HEK293 (cell line): ENCODE measurements at regions not wholly inside any gene's neighbourhood (a gene's known extent, or its start where the extent isn't known, plus 50 kb on each side); places are given as distances from the start of the nearest gene placed in this dataset.

ENCODE experiments used
- ATF2 ChIP-seq: fragments of 450-650 bp; formaldehyde crosslinking; IDR thresholded peaks from 2 replicates; pipeline ENCODE4 v1.5.1; 2016; ENCODE audit warnings: missing biosample characterization, missing genetic modification characterization, low read depth
- CTCF ChIP-seq: fragments of 450-650 bp; formaldehyde crosslinking; IDR thresholded peaks from 2 replicates; pipeline ENCODE4 v1.5.1; 2016; ENCODE audit warnings: missing biosample characterization, missing genetic modification characterization
- PRDM2 ChIP-seq: fragments of 450-650 bp; formaldehyde crosslinking; IDR thresholded peaks from 2 replicates; pipeline ENCODE4 v1.5.1; 2016; ENCODE audit warnings: missing biosample characterization, missing genetic modification characterization, borderline replicate concordance
- RBAK ChIP-seq: fragments of 450-650 bp; formaldehyde crosslinking; IDR thresholded peaks from 2 replicates; pipeline ENCODE4 v1.5.1; 2016; ENCODE audit warnings: missing biosample characterization, missing genetic modification characterization
- ZBTB8A ChIP-seq: fragments of 450-650 bp; formaldehyde crosslinking; IDR thresholded peaks from 2 replicates; pipeline ENCODE4 v1.5.1; 2016; ENCODE audit warnings: missing biosample characterization, missing genetic modification characterization
- ZNF140 ChIP-seq: fragments of 450-650 bp; formaldehyde crosslinking; IDR thresholded peaks from 2 replicates; pipeline ENCODE4 v1.5.1; 2016; ENCODE audit warnings: missing biosample characterization, missing genetic modification characterization
- ZNF184 ChIP-seq: fragments of 450-650 bp; IDR thresholded peaks from 2 replicates; pipeline ENCODE4 v1.5.1; 2018; ENCODE audit warnings: missing biosample characterization, mild to moderate bottlenecking, missing genetic modification characterization
- ZNF24 ChIP-seq: fragments of 450-650 bp; formaldehyde crosslinking; IDR thresholded peaks from 2 replicates; pipeline ENCODE4 v1.5.1; 2016; ENCODE audit warnings: missing biosample characterization, missing genetic modification characterization
- ZNF302 ChIP-seq: fragments of 450-650 bp; formaldehyde crosslinking; IDR thresholded peaks from 2 replicates; pipeline ENCODE4 v1.5.1; 2016; ENCODE audit warnings: missing biosample characterization, missing genetic modification characterization, low read depth
- ZNF350 ChIP-seq: fragments of 450-650 bp; formaldehyde crosslinking; IDR thresholded peaks from 2 replicates; pipeline ENCODE4 v1.5.0; 2017; ENCODE audit warnings: missing biosample characterization, mild to moderate bottlenecking, missing genetic modification characterization
- ZNF362 ChIP-seq: fragments of 450-650 bp; formaldehyde crosslinking; IDR thresholded peaks from 2 replicates; pipeline ENCODE4 v1.5.1; 2016; ENCODE audit warnings: missing biosample characterization, missing genetic modification characterization
- ZNF529 ChIP-seq: fragments of 450-650 bp; formaldehyde crosslinking; IDR thresholded peaks from 2 replicates; pipeline ENCODE4 v1.5.1; 2017; ENCODE audit warnings: missing genetic modification characterization, missing biosample characterization; ENCODE audit not compliant: insufficient replicate concordance
- ZNF654 ChIP-seq: fragments of 450-650 bp; formaldehyde crosslinking; IDR thresholded peaks from 2 replicates; pipeline ENCODE4 v1.5.1; 2016; ENCODE audit warnings: low read depth, missing biosample characterization, missing genetic modification characterization

- no peak for TF ChIP-seq CTCF (tag by site-specific recombination)
- TF ChIP-seq ZNF302 (tag by site-specific recombination) = no peak
- no peak for TF ChIP-seq ZBTB8A
- no peak for TF ChIP-seq ZNF184 (tag by site-specific recombination)
- TF ChIP-seq ZNF529 (tag by site-specific recombination) = no peak
- TF ChIP-seq ZNF140 = no peak
- no peak for TF ChIP-seq PRDM2 (tag by site-specific recombination)
- TF ChIP-seq RBAK (tag by site-specific recombination) = no peak
- no peak for TF ChIP-seq ZNF362 (tag by site-specific recombination)
- TF ChIP-seq ZNF350 (tag by site-specific recombination) = no peak
- TF ChIP-seq ZNF24 (tag by site-specific recombination) = no peak
- no peak for TF ChIP-seq ZNF654
- TF ChIP-seq ATF2 (tag by site-specific recombination) = no peak
Measured at GRCh38 chr10:44049301-44050015, 335.4 kb downstream of the CXCL12 start.
